ENCODE measurements at regions not wholly inside any gene's neighbourhood (a gene's known extent, or its start where the extent isn't known, plus 50 kb on each side); places are given as distances from the start of the nearest gene placed in this dataset.
"Not testable (repeated sequence)": the region's sequence is repeated elsewhere in the genome, so short reads cannot be mapped to it uniquely, and the experiment has no call there.

- H3K4me3 Mint-ChIP-seq = no peak overlapping the region
- TF ChIP-seq CTCF (IDR thresholded peaks at IDR 0.05) = no peak
Observed at GRCh38 chr21:18549214-18549905, 145.8 kb upstream of the TMPRSS15 start.

GRCh38 chr21:18550361-18550760 lies 146.8 kb upstream of the TMPRSS15 start:
- no peaks in the 10 kb centered on the region for H3K27me3 Mint-ChIP-seq (ENCODE audit: insufficient read depth)
- no peak overlapping the region for H3K27ac Mint-ChIP-seq
- H3K4me3 Mint-ChIP-seq = no peak overlapping the region
- TF ChIP-seq CTCF (IDR thresholded peaks at IDR 0.05) = no peak
- no peaks in the 10 kb centered on the region; the same call in 1 of the 2 replicates for H3K36me3 Mint-ChIP-seq (ENCODE audit: low read depth)
- peaks cover 42% of the 10 kb centered on the region for H3K9me3 Mint-ChIP-seq
- DNase-seq = no peak
- no peaks in the 10 kb centered on the region for H3K4me1 Mint-ChIP-seq (ENCODE audit: low read depth)

More at GRCh38 chr21:18549214-18549905, 145.8 kb upstream of the TMPRSS15 start:
- Mint-ChIP-seq H3K27ac (no peak overlapping the region), H3K27me3 (ENCODE audit: insufficient read depth) (no peaks in the 10 kb centered on the region; the same call in 1 of the 2 replicates), H3K36me3 (ENCODE audit: low read depth) (no peaks in the 10 kb centered on the region; the same call in 1 of the 2 replicates), H3K4me1 (ENCODE audit: low read depth) (no peaks in the 10 kb centered on the region), H3K9me3 (peaks cover 51% of the 10 kb centered on the region)
- DNase-seq = no peak

GRCh38 chr21:18553786-18554185 lies 150.2 kb upstream of the TMPRSS15 start:
- peaks cover 41% of the 10 kb centered on the region for H3K9me3 Mint-ChIP-seq
- no peak for DNase-seq
- no peak overlapping the region for H3K4me3 Mint-ChIP-seq
- no peaks in the 10 kb centered on the region; the same call in 1 of the 2 replicates for H3K36me3 Mint-ChIP-seq (ENCODE audit: low read depth)
- no peak for TF ChIP-seq CTCF (IDR thresholded peaks at IDR 0.05)
- no peaks in the 10 kb centered on the region for H3K27me3 Mint-ChIP-seq (ENCODE audit: insufficient read depth)
- H3K27ac Mint-ChIP-seq = no peak overlapping the region
- no peaks in the 10 kb centered on the region for H3K4me1 Mint-ChIP-seq (ENCODE audit: low read depth)

GRCh38 chr21:18567770-18568169 lies 164.2 kb upstream of the TMPRSS15 start:
- not testable (repeated sequence) for DNase-seq; H3K27me3 Mint-ChIP-seq (ENCODE audit: insufficient read depth); H3K4me3 Mint-ChIP-seq; H3K27ac Mint-ChIP-seq; H3K36me3 Mint-ChIP-seq (ENCODE audit: low read depth); H3K4me1 Mint-ChIP-seq (ENCODE audit: low read depth)
- peaks cover 34% of the 10 kb centered on the region for H3K9me3 Mint-ChIP-seq

- Mint-ChIP-seq H3K27ac (no peak overlapping the region), H3K4me3 (no peak overlapping the region), H3K4me1 (ENCODE audit: low read depth) (no peaks in the 10 kb centered on the region), H3K9me3 (peaks cover 59% of the 10 kb centered on the region), H3K27me3 (ENCODE audit: insufficient read depth) (no peaks in the 10 kb centered on the region), H3K36me3 (ENCODE audit: low read depth) (no peaks in the 10 kb centered on the region; the same call in 1 of the 2 replicates)
- no peak for TF ChIP-seq CTCF (IDR thresholded peaks at IDR 0.05)
- no peak for DNase-seq
Observed at GRCh38 chr21:18588001-18588662, 184.5 kb upstream of the TMPRSS15 start.

- peaks cover 57% of the 10 kb centered on the region for H3K9me3 Mint-ChIP-seq
- H3K27ac Mint-ChIP-seq = no peak overlapping the region
- no peaks in the 10 kb centered on the region for H3K4me1 Mint-ChIP-seq (ENCODE audit: low read depth)
- no peaks in the 10 kb centered on the region; the same call in 1 of the 2 replicates for H3K36me3 Mint-ChIP-seq (ENCODE audit: low read depth)
- no peak for TF ChIP-seq CTCF (IDR thresholded peaks at IDR 0.05)
- no peak overlapping the region for H3K4me3 Mint-ChIP-seq
- peaks cover 4% of the 10 kb centered on the region for H3K27me3 Mint-ChIP-seq (ENCODE audit: insufficient read depth)
- DNase-seq = no peak
Observed at GRCh38 chr21:18601146-18601545, 197.6 kb upstream of the TMPRSS15 start.

Data from HFFc6 (cell line).